H1 (cell line): ENCODE measurements at regions not wholly inside any gene's neighbourhood (a gene's known extent, or its start where the extent isn't known, plus 50 kb on each side); places are given as distances from the start of the nearest gene placed in this dataset.

ENCODE experiments used
- ASH2L ChIP-seq: fragments of 200-600, 300-600 bp; sonication (generic); IDR thresholded peaks from one replicate; pipeline ENCODE4 v1.7.1; 2017; ENCODE audit warnings: low read length
- GABPA ChIP-seq: IDR thresholded peaks from 2 replicates; pipeline ENCODE4 v1.6.1; 2011; ENCODE audit warnings: mild to moderate bottlenecking, low read length, moderate library complexity, borderline replicate concordance; ENCODE audit not compliant: insufficient read depth
- JUN ChIP-seq: IDR thresholded peaks from 2 replicates; pipeline ENCODE4 v1.6.1; 2011; ENCODE audit warnings: low read depth, mild to moderate bottlenecking, improper control_type of control experiment, low read length
- JUND ChIP-seq: IDR thresholded peaks from 2 replicates; pipeline ENCODE4 v1.6.1; 2011; ENCODE audit warnings: mild to moderate bottlenecking, improper control_type of control experiment, low read length
- MAFK ChIP-seq: IDR thresholded peaks from 2 replicates; pipeline ENCODE4 v1.6.1; 2012; ENCODE audit warnings: low read depth, mild to moderate bottlenecking, improper control_type of control experiment, low read length
- POLR2AphosphoS5 ChIP-seq: IDR thresholded peaks from 2 replicates; pipeline ENCODE4 v1.6.1; 2011; ENCODE audit warnings: low read depth, low read length
- RBBP5 ChIP-seq: IDR thresholded peaks from 2 replicates; pipeline ENCODE4 v1.7.1; 2012; ENCODE audit warnings: low read depth, mild to moderate bottlenecking, inconsistent platforms, low read length, moderate library complexity, borderline replicate concordance
- SIX5 ChIP-seq: IDR thresholded peaks from 2 replicates; pipeline ENCODE4 v1.6.1; 2011; ENCODE audit warnings: mild to moderate bottlenecking, low read depth, low read length
- YY1 ChIP-seq: IDR thresholded peaks from 2 replicates; pipeline ENCODE4 v1.6.1; 2011; ENCODE audit warnings: low read depth, mild to moderate bottlenecking, low read length
- TF ChIP-seq, protein P1 (sequence below), 3 experiments: IDR thresholded peaks; 1 replicate in 2 of 3; 2 replicates in 1 of 3; pipeline versions ENCODE4 v1.5.1 to v1.6.1; 2011; ENCODE audit warnings: low read length in 3 of 3, mild to moderate bottlenecking in 3 of 3, inconsistent platforms in 2 of 3, low read depth in 1 of 3, moderate library complexity in 1 of 3; ENCODE audit not compliant: insufficient read depth in 1 of 3; ENCODE audit errors: control extremely low read depth in 1 of 3

DNA sequence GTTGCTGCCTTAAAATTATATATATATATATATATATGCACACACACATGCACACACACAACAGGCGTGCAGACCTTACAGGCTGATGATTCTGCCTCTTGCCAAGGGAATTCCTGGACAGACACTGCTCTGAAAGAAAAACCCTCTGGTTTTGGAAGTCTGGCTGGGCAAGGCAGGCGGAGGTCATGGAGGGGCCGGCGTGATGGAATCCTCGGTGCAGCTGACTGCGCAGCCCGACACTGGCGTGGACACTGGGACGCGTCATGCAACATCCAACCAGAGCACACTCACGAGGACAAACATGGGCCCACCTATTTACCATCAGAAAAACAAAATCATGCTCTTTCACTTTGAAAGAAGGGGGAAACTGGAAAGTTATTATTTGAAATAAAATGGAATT lies 235.3 kb downstream of the ZNF516 start:
- TF ChIP-seq RBBP5 (no peak), ASH2L (no peak), JUN (no peak), YY1 (no peak), POLR2AphosphoS5 (no peak), SIX5 (no peak), GABPA (no peak), MAFK (no peak), JUND (no peak)
- TF ChIP-seq, protein P1, sequence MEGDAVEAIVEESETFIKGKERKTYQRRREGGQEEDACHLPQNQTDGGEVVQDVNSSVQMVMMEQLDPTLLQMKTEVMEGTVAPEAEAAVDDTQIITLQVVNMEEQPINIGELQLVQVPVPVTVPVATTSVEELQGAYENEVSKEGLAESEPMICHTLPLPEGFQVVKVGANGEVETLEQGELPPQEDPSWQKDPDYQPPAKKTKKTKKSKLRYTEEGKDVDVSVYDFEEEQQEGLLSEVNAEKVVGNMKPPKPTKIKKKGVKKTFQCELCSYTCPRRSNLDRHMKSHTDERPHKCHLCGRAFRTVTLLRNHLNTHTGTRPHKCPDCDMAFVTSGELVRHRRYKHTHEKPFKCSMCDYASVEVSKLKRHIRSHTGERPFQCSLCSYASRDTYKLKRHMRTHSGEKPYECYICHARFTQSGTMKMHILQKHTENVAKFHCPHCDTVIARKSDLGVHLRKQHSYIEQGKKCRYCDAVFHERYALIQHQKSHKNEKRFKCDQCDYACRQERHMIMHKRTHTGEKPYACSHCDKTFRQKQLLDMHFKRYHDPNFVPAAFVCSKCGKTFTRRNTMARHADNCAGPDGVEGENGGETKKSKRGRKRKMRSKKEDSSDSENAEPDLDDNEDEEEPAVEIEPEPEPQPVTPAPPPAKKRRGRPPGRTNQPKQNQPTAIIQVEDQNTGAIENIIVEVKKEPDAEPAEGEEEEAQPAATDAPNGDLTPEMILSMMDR (IDR thresholded peaks at IDR 0.05; ENCODE audit: control extremely low read depth in 1 of 3, insufficient read depth in 1 of 3, low read depth in 1 of 3, low read length in 3 of 3) = no peak
